H1 (cell line): ENCODE measurements at regions not wholly inside any gene's neighbourhood (a gene's known extent, or its start where the extent isn't known, plus 50 kb on each side); places are given as distances from the start of the nearest gene placed in this dataset.

Source experiments
- CTCF ChIA-PET: fragments of 300-600 bp; sonication (Branson Sonifier 250); formaldehyde crosslinking; loops from one replicate; lab custom pipeline; 2021; ENCODE audit not compliant: partially characterized antibody; lab: Charles Lee
- POLR2A ChIA-PET: fragments of 300-600 bp; sonication (Branson Sonifier 250); formaldehyde crosslinking; loops from one replicate; lab custom pipeline; 2021; ENCODE audit warnings: inconsistent platforms; ENCODE audit not compliant: partially characterized antibody; lab: Charles Lee
- DNase-seq, 2 experiments: peaks; one replicate each; pipeline versions ENCODE4 v3.0.0 to v3.0.0-alpha.2; 2010 to 2022; ENCODE audit warnings: low spot score in 2 of 2, low read depth in 1 of 2, mixed read lengths in 1 of 2
- FAIRE-seq: peaks from 2 replicates; lab custom pipeline; 2011; peaks lifted over from hg19 to GRCh38; lab: Jason Lieb, UNC
- H2AFZ ChIP-seq: 2 replicates; pipeline ENCODE4 v1.8.1; 2012; ENCODE audit warnings: low read length, inconsistent platforms
- H2AK5ac ChIP-seq: 2 replicates; pipeline ENCODE4 v1.6.1; 2013; ENCODE audit warnings: low read depth, low read length
- H2BK120ac ChIP-seq: replicated peaks from 2 replicates; pipeline ENCODE3; 2013; ENCODE audit warnings: low read depth, low read length, inconsistent platforms
- H2BK12ac ChIP-seq: 2 replicates; pipeline ENCODE4 v1.6.1; 2013; ENCODE audit warnings: low read depth, low read length
- H2BK15ac ChIP-seq: 2 replicates; pipeline ENCODE4 v1.6.1; 2013; ENCODE audit warnings: low read length
- H2BK20ac ChIP-seq: 2 replicates; pipeline ENCODE4 v1.6.1; 2013; ENCODE audit warnings: low read length
- H2BK5ac ChIP-seq: 2 replicates; pipeline ENCODE4 v1.6.1; 2013; ENCODE audit warnings: low read depth, low read length
- H3K14ac ChIP-seq: 2 replicates; pipeline ENCODE4 v1.6.1; 2013; ENCODE audit warnings: inconsistent platforms; ENCODE audit not compliant: insufficient read length
- H3K18ac ChIP-seq: 2 replicates; pipeline ENCODE4 v1.6.1; 2013; ENCODE audit warnings: low read length; ENCODE audit errors: extremely low read depth
- H3K23ac ChIP-seq: 2 replicates; pipeline ENCODE4 v1.6.1; 2013; ENCODE audit warnings: inconsistent platforms; ENCODE audit not compliant: insufficient read length
- H3K23me2 ChIP-seq: 2 replicates; pipeline ENCODE4 v1.6.1; 2013; ENCODE audit warnings: low read depth, low read length
- H3K27ac ChIP-seq: 2 replicates; pipeline ENCODE4 v1.6.1; 2011; ENCODE audit warnings: low read depth, low read length, inconsistent platforms
- H3K27me3 ChIP-seq, 4 experiments: replicated peaks in 1 of 4; 1 replicate in 1 of 4; 2 replicates in 3 of 4; pipeline versions ENCODE4 v1.6.1 to v1.8.1; 2011 to 2013; ENCODE audit warnings: low read length in 3 of 4, mild to moderate bottlenecking in 3 of 4, inconsistent platforms in 2 of 4, mixed read lengths in 2 of 4, moderate library complexity in 1 of 4; ENCODE audit not compliant: control insufficient read depth in 3 of 4, insufficient read depth in 3 of 4; ENCODE audit errors: extremely low read depth in 1 of 4
- H3K36me3 ChIP-seq, 4 experiments: 2 replicates each; pipeline versions ENCODE4 v1.6.1 to v1.8.1; 2011 to 2013; ENCODE audit warnings: mild to moderate bottlenecking in 4 of 4, low read length in 3 of 4, moderate library complexity in 2 of 4, control low read depth in 1 of 4, inconsistent platforms in 1 of 4; ENCODE audit not compliant: insufficient read depth in 4 of 4, control insufficient read depth in 2 of 4
- H3K4ac ChIP-seq: replicated peaks from 2 replicates; pipeline ENCODE3; 2013; ENCODE audit warnings: low read length, low read depth, mixed read lengths, inconsistent platforms; ENCODE audit not compliant: insufficient read length
- H3K4me1 ChIP-seq, 4 experiments: replicated peaks in 1 of 4; 1 replicate in 1 of 4; 2 replicates in 3 of 4; pipeline versions ENCODE4 v1.6.1 to v1.8.1; 2011 to 2013; ENCODE audit warnings: low read length in 3 of 4, inconsistent platforms in 2 of 4, mixed read lengths in 1 of 4; ENCODE audit not compliant: insufficient read depth in 4 of 4, control insufficient read depth in 3 of 4
- H3K4me2 ChIP-seq, 2 experiments: 2 replicates each; pipeline versions ENCODE4 v1.6.1 to v1.8.1; 2011 to 2013; ENCODE audit warnings: low read depth in 2 of 2, low read length in 2 of 2, control low read depth in 1 of 2, inconsistent platforms in 1 of 2, mild to moderate bottlenecking in 1 of 2; ENCODE audit not compliant: insufficient read depth in 1 of 2
- H3K4me3 ChIP-seq, 4 experiments: fragments of 200-600, 300-600 bp in 1 of 4; sonication (generic), shearing (Covaris generic), sonication (Bioruptor Twin) in 1 of 4; 2 replicates each; pipeline versions ENCODE4 v1.5.1 to v1.8.1; 2011 to 2016; ENCODE audit warnings: low read length in 4 of 4, low read depth in 3 of 4, control low read depth in 2 of 4, inconsistent platforms in 2 of 4, mild to moderate bottlenecking in 2 of 4, mixed read lengths in 1 of 4, moderate library complexity in 1 of 4; ENCODE audit not compliant: insufficient read depth in 2 of 4; ENCODE audit errors: extremely low read depth in 1 of 4
- H3K56ac ChIP-seq: replicated peaks from 2 replicates; pipeline ENCODE3; 2013; ENCODE audit warnings: low read depth, mild to moderate bottlenecking, mixed read lengths, low read length, inconsistent platforms; ENCODE audit not compliant: insufficient read length
- H3K79me1 ChIP-seq: 2 replicates; pipeline ENCODE4 v1.6.1; 2013; ENCODE audit warnings: low read depth, low read length, control low read depth
- H3K79me2 ChIP-seq, 2 experiments: 2 replicates each; pipeline versions ENCODE4 v1.6.1 to v1.8.1; 2012 to 2013; ENCODE audit warnings: low read length in 2 of 2, mild to moderate bottlenecking in 2 of 2, inconsistent platforms in 1 of 2; ENCODE audit not compliant: insufficient read depth in 2 of 2, control insufficient read depth in 1 of 2
- H3K9ac ChIP-seq, 4 experiments: replicated peaks in 1 of 4; 1 replicate in 1 of 4; 2 replicates in 3 of 4; pipeline versions ENCODE4 v1.6.1 to v1.8.1; 2011 to 2013; ENCODE audit warnings: low read depth in 3 of 4, low read length in 3 of 4, control low read depth in 2 of 4, mild to moderate bottlenecking in 2 of 4, moderate library complexity in 2 of 4, inconsistent platforms in 1 of 4; ENCODE audit errors: extremely low read depth in 1 of 4
- H3K9me3 ChIP-seq, 2 experiments: 2 replicates each; pipeline versions ENCODE4 v1.6.1 to v1.8.1; 2012 to 2013; ENCODE audit warnings: mild to moderate bottlenecking in 2 of 2, moderate library complexity in 2 of 2, control low read depth in 1 of 2, inconsistent platforms in 1 of 2, low read depth in 1 of 2, low read length in 1 of 2, mixed read lengths in 1 of 2; ENCODE audit not compliant: insufficient read depth in 2 of 2
- H4K20me1 ChIP-seq, 2 experiments: replicated peaks in 1 of 2; 2 replicates each; pipeline versions ENCODE3 to v1.8.1; 2011 to 2013; ENCODE audit warnings: inconsistent platforms in 2 of 2, low read length in 2 of 2, mild to moderate bottlenecking in 1 of 2; ENCODE audit not compliant: insufficient read depth in 2 of 2, control insufficient read depth in 1 of 2
- H4K5ac ChIP-seq: 2 replicates; pipeline ENCODE4 v1.6.1; 2013; ENCODE audit warnings: low read length, low read depth, mixed read lengths, inconsistent platforms; ENCODE audit not compliant: insufficient read length
- H4K8ac ChIP-seq: 2 replicates; pipeline ENCODE4 v1.8.0; 2013; ENCODE audit warnings: mild to moderate bottlenecking, moderate library complexity, low read length, inconsistent platforms; ENCODE audit not compliant: insufficient read depth; ENCODE audit errors: extremely low read depth
- H4K91ac ChIP-seq: replicated peaks from 2 replicates; pipeline ENCODE3; 2013; ENCODE audit warnings: low read length, mixed read lengths, inconsistent platforms; ENCODE audit not compliant: insufficient read length
- MAFK ChIP-seq: IDR thresholded peaks from 2 replicates; pipeline ENCODE4 v1.6.1; 2012; ENCODE audit warnings: low read depth, mild to moderate bottlenecking, improper control_type of control experiment, low read length
- NANOG ChIP-seq: IDR thresholded peaks from 2 replicates; pipeline ENCODE4 v1.6.1; 2011; ENCODE audit warnings: low read length, low read depth, mild to moderate bottlenecking, inconsistent platforms; ENCODE audit not compliant: insufficient read depth, poor library complexity, severe bottlenecking
- SIN3A ChIP-seq, 2 experiments: IDR thresholded peaks in 1 of 2; conservative IDR thresholded peaks in 1 of 2; 2 replicates each; pipeline ENCODE4 v1.6.1; 2011 to 2012; ENCODE audit warnings: low read length in 2 of 2, improper control_type of control experiment in 1 of 2, low read depth in 1 of 2, mild to moderate bottlenecking in 1 of 2
- WGBS, 2 experiments: shearing (Covaris generic) in 1 of 2; methylation state at CpG; one replicate each; pipeline versions ENCODE4 v1.1.6 to v1.1.7; 2013 to 2015; ENCODE audit warnings: low lambda C conversion rate in 2 of 2, mixed read lengths in 2 of 2, inconsistent platforms in 1 of 2, low coverage in 1 of 2, missing lambda C conversion rate in 1 of 2; ENCODE audit not compliant: insufficient replicate concordance in 2 of 2, insufficient coverage in 1 of 2, insufficient read length in 1 of 2; ENCODE audit errors: extremely low coverage in 1 of 2, missing lambda C conversion rate in 1 of 2; 5-methylcytosine and 5-hydroxymethylcytosine counted together
- TF ChIP-seq, protein P1 (sequence below): IDR thresholded peaks from 2 replicates; pipeline ENCODE4 v1.6.1; 2012; ENCODE audit warnings: low read length, inconsistent platforms

DNA sequence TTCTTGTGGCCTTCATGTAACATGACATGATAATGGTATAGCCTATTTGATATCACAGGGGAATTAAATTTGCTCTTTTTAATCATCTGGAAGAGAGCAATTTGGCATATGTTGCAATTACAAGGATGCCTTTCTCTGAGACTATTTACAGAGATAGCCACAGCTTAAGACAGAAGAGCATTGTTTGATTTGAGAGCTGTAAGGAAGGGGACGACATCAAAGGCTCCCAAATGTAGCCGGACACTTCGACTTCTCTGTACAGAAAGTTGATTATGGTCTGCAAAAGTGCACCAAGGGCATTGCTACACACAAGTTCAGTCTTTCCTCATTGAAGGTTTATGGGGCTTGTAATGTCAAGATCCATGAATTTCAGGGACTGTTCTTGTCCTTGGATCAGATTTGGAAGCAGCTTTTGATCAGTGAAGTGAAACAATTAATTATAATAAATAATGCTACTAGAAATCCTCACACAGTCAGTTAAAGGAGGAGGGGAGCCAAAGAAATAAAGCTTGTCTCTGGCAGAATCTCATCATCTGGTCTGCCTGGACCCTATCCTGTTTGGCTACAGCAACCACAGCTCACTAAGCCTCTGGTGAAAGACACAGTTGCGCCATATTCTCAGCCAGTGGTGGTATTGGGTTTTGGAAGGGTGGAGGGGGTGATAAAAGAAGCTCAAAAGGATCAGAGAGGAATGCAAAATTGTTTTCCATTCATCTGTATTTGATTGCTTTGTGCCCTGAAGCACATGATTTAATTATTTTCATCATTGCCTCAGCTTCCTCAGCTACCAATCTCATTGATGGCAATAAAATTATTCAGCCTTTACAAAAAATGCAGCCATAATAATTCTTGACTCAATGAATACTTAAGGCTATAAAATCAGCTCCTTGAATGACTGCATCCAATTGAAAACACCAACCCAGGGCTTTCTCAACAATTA, 654.3 kb upstream of the LCORL start:
- H3K14ac ChIP-seq = no peak overlapping the region
- H2AFZ ChIP-seq = no peak overlapping the region
- H4K20me1 ChIP-seq = no peaks in the 10 kb centered on the region
- H2BK120ac ChIP-seq = no peak overlapping the region
- H3K27ac ChIP-seq = no peak overlapping the region
- H3K79me2 ChIP-seq = no peaks in the 10 kb centered on the region
- H3K23me2 ChIP-seq = no peaks in the 10 kb centered on the region
- H2BK5ac ChIP-seq = no peak overlapping the region
- 99% methylated on average over 4 of the region's 4 CpGs; no CpG with 5 or more reads in 1 of the 2 experiments for WGBS, 2 experiments
- no peak overlapping the region for H4K91ac ChIP-seq
- H4K8ac ChIP-seq = no peak overlapping the region
- ChIA-PET POLR2A (interaction anchor here (0.5 kb wide), 1 partner anchor 232 kb away, joined by 3 read pairs; no protein-coding TSS in a partner anchor), CTCF (interaction anchor here (0.5 to 0.6 kb wide), 2 partner anchors 122 to 739 kb away, joined by 3 to 4 read pairs; no protein-coding TSS in a partner anchor)
- no peak overlapping the region for H4K5ac ChIP-seq
- H2AK5ac ChIP-seq = no peak overlapping the region
- no peaks in the 10 kb centered on the region for H3K27me3 ChIP-seq
- FAIRE-seq = no peak
- TF ChIP-seq MAFK = no peak
- TF ChIP-seq, protein P1, sequence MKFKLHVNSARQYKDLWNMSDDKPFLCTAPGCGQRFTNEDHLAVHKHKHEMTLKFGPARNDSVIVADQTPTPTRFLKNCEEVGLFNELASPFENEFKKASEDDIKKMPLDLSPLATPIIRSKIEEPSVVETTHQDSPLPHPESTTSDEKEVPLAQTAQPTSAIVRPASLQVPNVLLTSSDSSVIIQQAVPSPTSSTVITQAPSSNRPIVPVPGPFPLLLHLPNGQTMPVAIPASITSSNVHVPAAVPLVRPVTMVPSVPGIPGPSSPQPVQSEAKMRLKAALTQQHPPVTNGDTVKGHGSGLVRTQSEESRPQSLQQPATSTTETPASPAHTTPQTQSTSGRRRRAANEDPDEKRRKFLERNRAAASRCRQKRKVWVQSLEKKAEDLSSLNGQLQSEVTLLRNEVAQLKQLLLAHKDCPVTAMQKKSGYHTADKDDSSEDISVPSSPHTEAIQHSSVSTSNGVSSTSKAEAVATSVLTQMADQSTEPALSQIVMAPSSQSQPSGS = no peak
- TF ChIP-seq NANOG = no peak
- no peak for TF ChIP-seq SIN3A (conservative IDR thresholded peaks at IDR 0.05 in 1 of 2, IDR thresholded peaks at IDR 0.05 in 1 of 2; ENCODE audit: low read depth in 1 of 2, low read length in 2 of 2)
- no peaks in the 10 kb centered on the region for H3K36me3 ChIP-seq
- no peaks in the 10 kb centered on the region for H3K9me3 ChIP-seq
- no peaks in the 10 kb centered on the region for H3K79me1 ChIP-seq
- H2BK15ac ChIP-seq = no peak overlapping the region
- H3K4ac ChIP-seq = no peak overlapping the region
- H2BK20ac ChIP-seq = no peak overlapping the region; the same call in 1 of the 2 replicates
- no peak for DNase-seq
- no peak overlapping the region for H3K18ac ChIP-seq
- no peak overlapping the region for H3K4me2 ChIP-seq
- no peak overlapping the region for H2BK12ac ChIP-seq
- no peak overlapping the region for H3K23ac ChIP-seq
- H3K4me3 ChIP-seq = no peak overlapping the region
- no peak overlapping the region for H3K9ac ChIP-seq
- H3K56ac ChIP-seq = no peak overlapping the region
- H3K4me1 ChIP-seq = no peaks in the 10 kb centered on the region
